Hepatocyte (in vitro differentiated cells): ENCODE measurements at regions not wholly inside any gene's neighbourhood (a gene's known extent, or its start where the extent isn't known, plus 50 kb on each side); places are given as distances from the start of the nearest gene placed in this dataset.
"Not testable (repeated sequence)": the region's sequence is repeated elsewhere in the genome, so short reads cannot be mapped to it uniquely, and the experiment has no call there.

Source experiments
- DNase-seq: peaks from one replicate; pipeline ENCODE4 v3.0.0-alpha.2; 2016; ENCODE audit warnings: low spot score
- H2AFZ ChIP-seq: fragments of 200-600 bp; sonication (generic); 2 replicates; pipeline ENCODE4 v1.6.0; 2016; ENCODE audit warnings: antibody characterized with exemption, mild to moderate bottlenecking
- H3K27ac ChIP-seq: fragments of 200-600 bp; sonication (generic); 2 replicates; pipeline ENCODE4 v1.5.1; 2016; ENCODE audit warnings: mild to moderate bottlenecking
- H3K27me3 ChIP-seq: fragments of 200-600 bp; sonication (generic); 2 replicates; pipeline ENCODE4 v1.6.1; 2016
- H3K36me3 ChIP-seq: fragments of 200-600 bp; sonication (generic); replicated peaks from 2 replicates; pipeline ENCODE4 v1.5.1; 2016; ENCODE audit warnings: low read depth; ENCODE audit not compliant: insufficient read depth
- H3K4me1 ChIP-seq: fragments of 200-600 bp; sonication (generic); 2 replicates; pipeline ENCODE4 v1.5.1; 2016; ENCODE audit warnings: mild to moderate bottlenecking, moderate library complexity; ENCODE audit not compliant: insufficient read depth
- H3K4me2 ChIP-seq: fragments of 200-600 bp; sonication (generic); 2 replicates; pipeline ENCODE4 v1.6.0; 2016
- H3K4me3 ChIP-seq: fragments of 200-600 bp; sonication (generic); 2 replicates; pipeline ENCODE4 v1.5.1; 2016; ENCODE audit warnings: mild to moderate bottlenecking
- H3K79me2 ChIP-seq: fragments of 200-600 bp; sonication (generic); 2 replicates; pipeline ENCODE4 v1.6.0; 2017; ENCODE audit warnings: mild to moderate bottlenecking
- H3K9me2 ChIP-seq: fragments of 200-600 bp; sonication (generic); replicated peaks from 2 replicates; pipeline ENCODE4 v1.6.0; 2017; ENCODE audit warnings: mild to moderate bottlenecking; ENCODE audit not compliant: insufficient read depth
- H3K9me3 ChIP-seq: fragments of 200-600 bp; sonication (generic); 2 replicates; pipeline ENCODE4 v1.5.1; 2016; ENCODE audit warnings: low read depth, mild to moderate bottlenecking
- H4K20me1 ChIP-seq: fragments of 200-600 bp; sonication (generic); 2 replicates; pipeline ENCODE4 v1.6.0; 2016; ENCODE audit warnings: mild to moderate bottlenecking; ENCODE audit not compliant: insufficient read depth, poor library complexity, severe bottlenecking
- EZH2 ChIP-seq: fragments of 200-600 bp; sonication (generic); IDR thresholded peaks from 2 replicates; pipeline ENCODE4 v1.6.1; 2016; ENCODE audit warnings: antibody characterized with exemption, mild to moderate bottlenecking, borderline replicate concordance
- EZH2phosphoT487 ChIP-seq: fragments of 200-600 bp; sonication (generic); IDR thresholded peaks from one replicate; pipeline ENCODE4 v1.6.1; 2018; ENCODE audit warnings: antibody characterized with exemption, mild to moderate bottlenecking, low read depth, moderate library complexity; ENCODE audit not compliant: unreplicated experiment, severe bottlenecking
- WGBS: methylation state at CpG from one replicate; pipeline ENCODE4 v1.1.6; 2016; ENCODE audit warnings: low lambda C conversion rate; ENCODE audit errors: missing lambda C conversion rate; 5-methylcytosine and 5-hydroxymethylcytosine counted together
- TF ChIP-seq, protein P1 (sequence below): fragments of 200-600 bp; sonication (generic); IDR thresholded peaks from 2 replicates; pipeline ENCODE4 v1.5.1; 2016; ENCODE audit warnings: antibody characterized with exemption, mild to moderate bottlenecking; ENCODE audit not compliant: poor library complexity

DNA sequence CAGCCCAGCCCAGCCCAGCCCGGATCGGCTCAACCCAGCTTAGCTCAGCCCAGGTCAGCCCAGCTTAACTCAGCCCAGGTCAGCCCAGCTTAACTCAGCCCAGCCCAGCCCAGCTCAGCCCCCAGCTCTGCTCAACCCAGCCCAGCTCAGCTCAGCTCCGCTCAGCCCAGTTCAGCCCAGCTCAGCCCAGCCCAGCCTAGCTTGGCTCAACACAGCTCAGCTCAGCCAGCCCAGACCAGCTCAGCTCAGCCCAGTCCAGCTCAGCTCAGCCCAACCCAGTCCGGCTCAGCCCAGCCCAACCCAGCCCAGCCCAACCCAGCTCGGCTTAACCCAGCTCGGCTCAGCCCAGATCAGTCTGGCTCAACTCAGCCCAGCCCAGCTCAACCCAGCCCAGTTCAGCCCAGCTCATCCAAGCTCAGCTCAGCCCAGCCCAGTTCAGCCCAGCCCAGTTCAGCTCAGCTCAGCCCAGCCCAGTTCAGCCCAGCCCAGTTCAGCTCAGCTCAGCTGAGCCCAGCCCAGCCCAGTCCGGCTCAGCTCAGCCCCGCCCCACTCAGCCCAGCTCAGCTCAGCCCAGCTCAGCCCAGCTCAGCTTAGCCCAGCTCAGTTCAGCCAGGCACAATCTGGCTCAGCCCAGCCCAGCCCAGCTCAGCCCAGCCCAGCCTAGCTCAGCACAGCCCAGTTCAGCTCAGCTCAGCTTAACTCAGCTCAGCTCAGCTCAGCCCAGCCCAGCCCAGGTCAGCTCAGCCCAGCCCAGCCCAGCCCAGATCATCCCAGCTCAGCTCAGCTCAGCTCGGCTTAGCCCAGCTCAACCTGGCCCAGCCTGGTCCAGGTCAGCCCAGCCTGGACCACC is 331.7 kb downstream of the TMEM121 start:
- Histone ChIP-seq H3K4me2 (no peak overlapping the region), H3K4me3 (no peak overlapping the region)
- DNase-seq = no peak

DNA sequence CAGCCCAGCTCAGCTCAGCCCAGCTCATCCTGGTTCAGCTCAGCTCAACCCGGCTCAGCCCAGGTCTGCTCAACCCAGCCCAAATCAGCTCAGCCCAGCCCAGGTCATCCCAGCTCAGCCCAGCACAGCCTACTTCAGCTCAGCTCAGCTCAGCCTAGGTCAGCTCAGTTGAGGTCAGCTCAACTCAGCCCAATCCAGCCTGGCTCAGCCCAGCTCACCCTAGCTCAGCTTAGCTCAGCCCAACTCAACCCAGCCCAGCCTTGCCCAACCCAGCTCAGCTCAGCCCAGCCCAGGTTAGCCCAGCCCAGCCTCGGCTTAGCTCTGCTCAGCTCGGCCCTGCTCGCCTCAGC is 332.3 kb downstream of the TMEM121 start:
- WGBS = 82% methylated on average over 4 of the region's 4 CpGs
- H3K36me3 ChIP-seq = no peaks in the 10 kb centered on the region
- TF ChIP-seq, protein P1, sequence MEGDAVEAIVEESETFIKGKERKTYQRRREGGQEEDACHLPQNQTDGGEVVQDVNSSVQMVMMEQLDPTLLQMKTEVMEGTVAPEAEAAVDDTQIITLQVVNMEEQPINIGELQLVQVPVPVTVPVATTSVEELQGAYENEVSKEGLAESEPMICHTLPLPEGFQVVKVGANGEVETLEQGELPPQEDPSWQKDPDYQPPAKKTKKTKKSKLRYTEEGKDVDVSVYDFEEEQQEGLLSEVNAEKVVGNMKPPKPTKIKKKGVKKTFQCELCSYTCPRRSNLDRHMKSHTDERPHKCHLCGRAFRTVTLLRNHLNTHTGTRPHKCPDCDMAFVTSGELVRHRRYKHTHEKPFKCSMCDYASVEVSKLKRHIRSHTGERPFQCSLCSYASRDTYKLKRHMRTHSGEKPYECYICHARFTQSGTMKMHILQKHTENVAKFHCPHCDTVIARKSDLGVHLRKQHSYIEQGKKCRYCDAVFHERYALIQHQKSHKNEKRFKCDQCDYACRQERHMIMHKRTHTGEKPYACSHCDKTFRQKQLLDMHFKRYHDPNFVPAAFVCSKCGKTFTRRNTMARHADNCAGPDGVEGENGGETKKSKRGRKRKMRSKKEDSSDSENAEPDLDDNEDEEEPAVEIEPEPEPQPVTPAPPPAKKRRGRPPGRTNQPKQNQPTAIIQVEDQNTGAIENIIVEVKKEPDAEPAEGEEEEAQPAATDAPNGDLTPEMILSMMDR = no peak
- TF ChIP-seq EZH2phosphoT487 (no peak), EZH2 (no peak)
- H3K27ac ChIP-seq = no peak overlapping the region
- no peak overlapping the region for H3K4me2 ChIP-seq
- DNase-seq = no peak
- H2AFZ ChIP-seq = no peak overlapping the region
- no peaks in the 10 kb centered on the region for H3K4me1 ChIP-seq
- no peaks in the 10 kb centered on the region for H3K79me2 ChIP-seq
- H3K4me3 ChIP-seq = no peak overlapping the region
- no peaks in the 10 kb centered on the region for H3K27me3 ChIP-seq
- no peaks in the 10 kb centered on the region for H4K20me1 ChIP-seq
- no peaks in the 10 kb centered on the region for H3K9me2 ChIP-seq
- no peaks in the 10 kb centered on the region for H3K9me3 ChIP-seq

More for the DNA sequence above, 331.7 kb downstream of the TMEM121 start:
- Histone ChIP-seq H3K27me3 (no peaks in the 10 kb centered on the region), H3K27ac (no peak overlapping the region), H4K20me1 (no peaks in the 10 kb centered on the region), H2AFZ (no peak overlapping the region), H3K9me2 (no peaks in the 10 kb centered on the region), H3K36me3 (no peaks in the 10 kb centered on the region), H3K9me3 (no peaks in the 10 kb centered on the region), H3K4me1 (no peaks in the 10 kb centered on the region), H3K79me2 (no peaks in the 10 kb centered on the region)
- TF ChIP-seq, protein P1 = no peak
- TF ChIP-seq EZH2phosphoT487 = no peak
- no peak for TF ChIP-seq EZH2
- 75% methylated on average over 6 of the region's 9 CpGs for WGBS

GRCh38 chr14:105859073-105859716 is 332.8 kb downstream of the TMEM121 start:
- not testable (repeated sequence) for H3K9me2 ChIP-seq, H3K79me2 ChIP-seq, H3K36me3 ChIP-seq, H3K27me3 ChIP-seq, H4K20me1 ChIP-seq, H2AFZ ChIP-seq, H3K4me2 ChIP-seq, H3K4me3 ChIP-seq, H3K9me3 ChIP-seq, H3K4me1 ChIP-seq, H3K27ac ChIP-seq, DNase-seq
- WGBS = 86% methylated on average over 15 of the region's 16 CpGs
